HepG2 (cell line): ENCODE measurements at regions not wholly inside any gene's neighbourhood (a gene's known extent, or its start where the extent isn't known, plus 50 kb on each side); places are given as distances from the start of the nearest gene placed in this dataset.

Experiments used
- ATAC-seq: fragments of 200-7000 bp; cut with Tn5 transposase; 3 replicates; pipeline ENCODE4 v1.9.1; 2020; ENCODE audit warnings: mild to moderate bottlenecking, moderate library complexity
- BruUV-seq: library from RNA; stranded (reverse); fragments of 400-500 nt; replicated peaks from 2 replicates; lab custom pipeline; 2021; lab: Mats Ljungman, UMichigan
- CTCF ChIA-PET: fragments of 300-600 bp; formaldehyde crosslinking; extraction: SDS; loops from one replicate; lab custom pipeline; 2021; ENCODE audit warnings: low total read pairs, inconsistent platforms, low intra/inter-chr PET ratio; lab: Yijun Ruan, JAX
- POLR2A ChIA-PET: fragments of 350-600 bp; sonication (Branson Sonifier 250); formaldehyde crosslinking; loops from one replicate; lab custom pipeline; 2020; ENCODE audit warnings: antibody characterized with exemption, inconsistent platforms; lab: Yijun Ruan, JAX
- DNase-seq: peaks from one replicate; pipeline ENCODE4 v3.0.0-alpha.2; 2015; ENCODE audit warnings: low spot score
- FAIRE-seq: peaks from 3 replicates; lab custom pipeline; 2011; peaks lifted over from hg19 to GRCh38; lab: Jason Lieb, UNC
- H2AFZ ChIP-seq: one replicate; pipeline ENCODE4 v1.6.1; 2011; ENCODE audit warnings: low read length, inconsistent platforms
- H3K27ac ChIP-seq: fragments of 300-600 bp; 3 replicates; pipeline ENCODE4 v1.8.0; 2011; ENCODE audit warnings: mixed run types, mild to moderate bottlenecking, mixed read lengths, low read length, inconsistent platforms; ENCODE audit not compliant: insufficient read depth; ENCODE audit errors: extremely low read length
- H3K27me3 ChIP-seq, 2 experiments: fragments of 200-600 bp in 1 of 2; 2 replicates in 1 of 2; 3 replicates in 1 of 2; pipeline versions ENCODE4 v1.6.0 to v1.8.0; 2011; ENCODE audit warnings: low read length in 2 of 2, mild to moderate bottlenecking in 2 of 2, moderate library complexity in 2 of 2, inconsistent platforms in 1 of 2; ENCODE audit not compliant: insufficient read depth in 2 of 2, control insufficient read depth in 1 of 2
- H3K36me3 ChIP-seq, 2 experiments: fragments of 200-600 bp in 1 of 2; replicated peaks in 1 of 2; 2 replicates in 1 of 2; 3 replicates in 1 of 2; pipeline versions ENCODE4 v1.5.1 to v1.8.0; 2011; ENCODE audit warnings: low read length in 2 of 2, inconsistent platforms in 1 of 2; ENCODE audit not compliant: insufficient read depth in 2 of 2, control insufficient read depth in 1 of 2
- H3K4me1 ChIP-seq: 2 replicates; pipeline ENCODE4 v1.5.1; 2012; ENCODE audit warnings: low read length, inconsistent platforms; ENCODE audit not compliant: insufficient read depth
- H3K4me2 ChIP-seq: 2 replicates; pipeline ENCODE4 v1.6.0; 2011; ENCODE audit warnings: low read depth, low read length, inconsistent platforms
- H3K4me3 ChIP-seq, 3 experiments: fragments of 200-600 bp in 1 of 3; sonication (generic), shearing (Covaris generic) in 1 of 3; replicated peaks in 1 of 3; 2 replicates each; pipeline ENCODE4 v1.5.1; 2011 to 2016; ENCODE audit warnings: low read length in 3 of 3, inconsistent platforms in 2 of 3, low read depth in 2 of 3, mild to moderate bottlenecking in 2 of 3, control low read depth in 1 of 3, mixed read lengths in 1 of 3; ENCODE audit not compliant: insufficient read depth in 1 of 3
- H3K79me2 ChIP-seq: one replicate; pipeline ENCODE4 v1.6.1; 2011; ENCODE audit warnings: low read length, inconsistent platforms; ENCODE audit not compliant: insufficient read depth
- H3K9ac ChIP-seq: 2 replicates; pipeline ENCODE4 v1.6.0; 2011; ENCODE audit warnings: mild to moderate bottlenecking, low read depth, low read length, inconsistent platforms; ENCODE audit not compliant: insufficient read depth
- H3K9me3 ChIP-seq: 2 replicates; pipeline ENCODE4 v1.5.1; 2012; ENCODE audit warnings: mild to moderate bottlenecking, low read length
- H4K20me1 ChIP-seq: 2 replicates; pipeline ENCODE4 v1.6.0; 2011; ENCODE audit warnings: inconsistent platforms, mild to moderate bottlenecking, low read length, moderate library complexity; ENCODE audit not compliant: insufficient read depth
- ATF1 ChIP-seq: IDR thresholded peaks from 2 replicates; pipeline ENCODE4 v1.6.1; 2016; ENCODE audit warnings: mild to moderate bottlenecking, control low read depth
- CBX2 ChIP-seq, 2 experiments: fragments of 200-600 bp in 1 of 2; sonication (generic); formaldehyde crosslinking in 1 of 2; IDR thresholded peaks; 2 replicates each; pipeline versions ENCODE4 v1.7.0 to v1.8.1; 2018 to 2022; ENCODE audit warnings: low read depth in 2 of 2, low read length in 1 of 2, mild to moderate bottlenecking in 1 of 2, missing genetic modification reagents in 1 of 2
- CCAR2 ChIP-seq: fragments of 200-400 bp; formaldehyde crosslinking; optimal IDR thresholded peaks from 2 replicates; pipeline ENCODE3; 2018; ENCODE audit warnings: low read depth, mild to moderate bottlenecking, low read length, moderate library complexity
- KAT7 ChIP-seq: IDR thresholded peaks from 2 replicates; pipeline ENCODE4 v1.6.1; 2018; ENCODE audit warnings: borderline replicate concordance, missing compliant biosample characterization
- KDM2A ChIP-seq: sonication (generic); formaldehyde crosslinking; IDR thresholded peaks from 2 replicates; pipeline ENCODE4 v1.4.0; 2020; ENCODE audit warnings: low read depth, missing genetic modification reagents, borderline replicate concordance
- NBN ChIP-seq: fragments of 450-650 bp; conservative IDR thresholded peaks from 2 replicates; pipeline ENCODE4 v1.6.1; 2017
- NFE2L1 ChIP-seq: sonication (generic); formaldehyde crosslinking; IDR thresholded peaks from 2 replicates; pipeline ENCODE4 v1.4.0; 2020; ENCODE audit warnings: missing genetic modification reagents, mild to moderate bottlenecking, borderline replicate concordance
- NFYC ChIP-seq: IDR thresholded peaks from 2 replicates; pipeline ENCODE4 v1.6.1; 2016; ENCODE audit warnings: missing genetic modification reagents, missing compliant biosample characterization
- ZBTB10 ChIP-seq: sonication (generic); formaldehyde crosslinking; IDR thresholded peaks from 2 replicates; pipeline ENCODE4 v1.4.0; 2020; ENCODE audit warnings: missing genetic modification reagents, borderline replicate concordance
- ZBTB20 ChIP-seq: sonication (generic); formaldehyde crosslinking; IDR thresholded peaks from 2 replicates; pipeline ENCODE4 v1.8.1; 2023; ENCODE audit warnings: missing genetic modification reagents, low read depth, mild to moderate bottlenecking, borderline replicate concordance
- ZFP1 ChIP-seq: IDR thresholded peaks from 2 replicates; pipeline ENCODE4 v1.6.1; 2016
- ZNF138 ChIP-seq: sonication (generic); formaldehyde crosslinking; IDR thresholded peaks from 2 replicates; pipeline ENCODE4 v1.5.0; 2020; ENCODE audit warnings: mild to moderate bottlenecking, low read depth, missing genetic modification reagents
- ZNF235 ChIP-seq: sonication (generic); formaldehyde crosslinking; IDR thresholded peaks from 2 replicates; pipeline ENCODE4 v1.8.1; 2023; ENCODE audit warnings: mild to moderate bottlenecking, missing genetic modification reagents, borderline replicate concordance
- ZNF337 ChIP-seq: sonication (generic); formaldehyde crosslinking; IDR thresholded peaks from 2 replicates; pipeline ENCODE4 v1.5.1; 2020; ENCODE audit warnings: missing genetic modification reagents, low read depth, mild to moderate bottlenecking, borderline replicate concordance
- ZNF431 ChIP-seq: sonication (generic); formaldehyde crosslinking; IDR thresholded peaks from 2 replicates; pipeline ENCODE4 v1.9.0; 2022; ENCODE audit warnings: missing genetic modification reagents, low read depth, mild to moderate bottlenecking, borderline replicate concordance
- ZNF704 ChIP-seq: sonication (generic); formaldehyde crosslinking; IDR thresholded peaks from 2 replicates; pipeline ENCODE4 v1.8.1; 2023; ENCODE audit warnings: mild to moderate bottlenecking, inconsistent platforms, moderate library complexity, missing genetic modification reagents, borderline replicate concordance
- ZNF780A ChIP-seq: sonication (generic); formaldehyde crosslinking; IDR thresholded peaks from 2 replicates; pipeline ENCODE4 v1.8.0; 2022; ENCODE audit warnings: mild to moderate bottlenecking, missing genetic modification reagents, moderate library complexity
- WGBS: methylation state at CpG from one replicate; pipeline ENCODE4 v1.1.6; 2017; ENCODE audit warnings: low lambda C conversion rate; 5-methylcytosine and 5-hydroxymethylcytosine counted together
- in situ Hi-C: cut with HindIII; loops from 2 replicates; pipeline ENCODE4 v1.10.0; 2017; ENCODE audit warnings: low pct_unique_long_range_greater_than_20kb; ENCODE audit not compliant: extremely low pct_ligation_motif_present
- intact Hi-C: fragments of 100-400 bp; cut with micrococcal nuclease; formaldehyde crosslinking; loops from one replicate; pipeline ENCODE4 v1.10.0; 2022; ENCODE audit not compliant: unreplicated experiment

DNA sequence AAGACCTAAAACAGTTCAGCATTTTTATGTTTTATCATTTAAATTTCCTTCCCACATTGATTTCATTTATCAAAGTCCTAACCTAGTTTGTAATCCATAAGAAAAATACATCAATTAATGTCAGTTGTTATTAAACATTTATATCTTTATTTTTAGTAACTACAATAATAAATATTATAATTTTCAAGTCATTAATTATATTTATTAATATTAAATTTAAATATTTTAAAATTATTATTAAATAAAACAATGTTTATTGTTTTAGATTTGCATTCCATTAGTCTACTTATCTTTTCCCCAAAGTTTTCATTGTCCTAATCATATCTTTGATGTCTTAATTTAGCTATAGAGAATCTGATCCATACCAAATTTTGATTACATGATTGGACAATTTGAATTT lies 368.9 kb downstream of the PLA2G4A start:
- ATAC-seq (no peak), DNase-seq (no peak), FAIRE-seq (no peak)
- no peaks in the 10 kb centered on the region for H3K79me2 ChIP-seq
- intact Hi-C loops (no loop called here), in situ Hi-C loops (no loop called here)
- ChIA-PET CTCF (no interaction called here), POLR2A (no interaction called here)
- no peaks in the 10 kb centered on the region for H3K4me1 ChIP-seq
- H3K36me3 ChIP-seq = no peaks in the 10 kb centered on the region
- no peaks in the 10 kb centered on the region; a peak in 1 of 5 replicates for H3K27me3 ChIP-seq
- TF ChIP-seq NFYC (no peak), CCAR2 (no peak), KDM2A (no peak), ZBTB20 (CRISPR knock-in tag) (no peak), KAT7 (CRISPR knock-in tag) (no peak)
- H2AFZ ChIP-seq = no peak overlapping the region
- no peak overlapping the region for H3K9ac ChIP-seq
- no peaks in the 10 kb centered on the region; the same call in 1 of the 2 replicates for H3K9me3 ChIP-seq
- no peak overlapping the region for H3K4me2 ChIP-seq
- no TSS peak for BruUV-seq
- no peaks in the 10 kb centered on the region for H4K20me1 ChIP-seq
- no peak overlapping the region for H3K4me3 ChIP-seq
- no peak overlapping the region for H3K27ac ChIP-seq

GRCh38 chr1:187203257-187203656 lies 374.5 kb downstream of the PLA2G4A start:
- H4K20me1 ChIP-seq = no peaks in the 10 kb centered on the region
- H3K4me2 ChIP-seq = no peak overlapping the region
- H3K9me3 ChIP-seq = no peaks in the 10 kb centered on the region
- no peak for FAIRE-seq
- no peak for ATAC-seq
- no peaks in the 10 kb centered on the region for H3K36me3 ChIP-seq
- no TSS peak for BruUV-seq
- no peaks in the 10 kb centered on the region; a peak in 1 of 5 replicates for H3K27me3 ChIP-seq
- 5% methylated on average over 5 of the region's 5 CpGs for WGBS
- intact Hi-C loops = no loop called here
- H3K27ac ChIP-seq = no peak overlapping the region
- DNase-seq = no peak
- no peak overlapping the region for H2AFZ ChIP-seq
- no peaks in the 10 kb centered on the region for H3K4me1 ChIP-seq
- ChIA-PET CTCF (no interaction called here), POLR2A (no interaction called here)
- no peak overlapping the region for H3K9ac ChIP-seq
- H3K79me2 ChIP-seq = no peaks in the 10 kb centered on the region
- in situ Hi-C loops = no loop called here
- no peak overlapping the region for H3K4me3 ChIP-seq
- no peak for TF ChIP-seq ZNF235
- TF ChIP-seq ZBTB10 (CRISPR knock-in tag) = no peak
- no peak for TF ChIP-seq ZNF704 (CRISPR knock-in tag)
- TF ChIP-seq ZNF138 (CRISPR knock-in tag) = no peak
- TF ChIP-seq CBX2 (IDR thresholded peaks at IDR 0.05; ENCODE audit: low read depth, low read length) = no peak
- no peak for TF ChIP-seq CBX2 (CRISPR knock-in tag; IDR thresholded peaks at IDR 0.05; ENCODE audit: low read depth)
- TF ChIP-seq ATF1 (CRISPR knock-in tag) = no peak
- TF ChIP-seq NBN = no peak
- no peak for TF ChIP-seq NFE2L1 (CRISPR knock-in tag)
- TF ChIP-seq ZNF431 (CRISPR knock-in tag) = no peak
- no peak for TF ChIP-seq ZNF337 (CRISPR knock-in tag)
- TF ChIP-seq ZFP1 = no peak
- TF ChIP-seq ZNF780A = no peak
